ENCODE measurements at regions not wholly inside any gene's neighbourhood (a gene's known extent, or its start where the extent isn't known, plus 50 kb on each side); places are given as distances from the start of the nearest gene placed in this dataset.

DNA sequence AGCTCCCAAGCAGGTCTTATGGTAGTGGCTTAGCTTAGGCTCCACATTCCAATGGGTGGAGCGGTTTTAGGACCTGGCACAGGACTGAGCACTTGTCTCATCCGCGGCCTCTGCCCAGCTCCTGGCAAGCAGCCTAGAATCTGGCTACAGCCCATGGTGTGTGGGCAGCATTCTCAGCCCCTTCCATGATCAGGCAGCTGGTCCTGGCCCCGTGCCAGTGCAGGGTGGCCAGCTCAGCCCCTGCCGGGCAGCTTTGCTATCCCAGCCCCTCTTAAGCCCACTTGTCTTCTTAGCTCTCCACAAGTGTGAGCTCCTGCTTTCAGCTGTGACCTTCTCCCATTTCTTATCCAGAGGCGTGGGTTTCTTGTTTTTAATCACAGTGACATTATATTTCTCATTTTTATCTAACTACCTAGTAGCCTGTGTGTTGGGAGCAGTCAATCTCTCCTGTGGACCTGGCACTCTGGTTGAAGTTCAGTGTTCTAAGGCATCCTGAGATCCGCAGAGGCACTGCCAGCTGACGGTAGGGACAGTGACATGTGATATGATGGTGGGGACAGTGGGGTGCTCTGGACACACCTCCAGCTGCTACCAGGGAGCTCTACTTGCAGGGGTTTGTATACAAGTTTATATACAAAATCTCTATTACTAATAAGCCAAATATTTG, 84.5 kb upstream of the PRNP start (continued):
- TF ChIP-seq RXRA (IDR thresholded peaks at IDR 0.05; ENCODE audit: insufficient read depth, low read depth, low read length), result no peak
- no peak for TF ChIP-seq SP4 (IDR thresholded peaks at IDR 0.05; ENCODE audit: low read length)
- TF ChIP-seq SRF (IDR thresholded peaks at IDR 0.05; ENCODE audit: low read depth, low read length), result no peak
- TF ChIP-seq GTF2F1 (IDR thresholded peaks at IDR 0.05; ENCODE audit: borderline replicate concordance, low read depth, low read length), result no peak
- no peak for TF ChIP-seq HDAC6 (IDR thresholded peaks at IDR 0.05; ENCODE audit: low read depth, low read length)
- TF ChIP-seq ASH2L (IDR thresholded peaks at IDR 0.05; ENCODE audit: low read length), result no peak
- no peak for TF ChIP-seq CREB1 (IDR thresholded peaks at IDR 0.05)

All from H1 (cell line).